ENCODE measurements at regions not wholly inside any gene's neighbourhood (a gene's known extent, or its start where the extent isn't known, plus 50 kb on each side); places are given as distances from the start of the nearest gene placed in this dataset.

DNA sequence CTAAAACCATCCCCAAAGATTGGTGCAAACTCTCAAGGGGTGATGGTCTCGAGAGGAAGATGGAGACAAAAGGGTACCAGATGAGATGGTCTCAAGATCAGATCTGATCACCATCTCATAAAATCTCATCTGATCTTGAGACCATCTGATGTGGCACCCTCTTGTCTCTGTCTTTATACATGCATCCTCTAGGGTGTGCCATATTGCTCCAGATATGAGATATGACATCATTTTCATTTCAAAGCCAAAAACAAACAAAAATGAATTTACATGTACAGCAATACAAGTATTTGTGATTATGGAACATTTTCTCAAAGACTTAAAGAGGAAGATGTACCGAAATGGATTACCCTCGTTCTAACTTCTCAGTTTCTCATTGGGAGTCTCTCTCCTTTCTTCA, 787.2 kb downstream of the GALC start:
- intact Hi-C loops (cut with DNase I; ENCODE audit: low total_unique reads): no loop called here
- H3K27ac ChIP-seq: no peak overlapping the region
- DNase-seq (ENCODE audit: low spot score in 2 of 2): no peak
- H3K4me3 ChIP-seq: no peak overlapping the region
- no peaks in the 10 kb centered on the region for H3K36me3 ChIP-seq
- H3K9me3 ChIP-seq: no peaks in the 10 kb centered on the region
- H3K27me3 ChIP-seq: no peaks in the 10 kb centered on the region
- TF ChIP-seq, protein P1, sequence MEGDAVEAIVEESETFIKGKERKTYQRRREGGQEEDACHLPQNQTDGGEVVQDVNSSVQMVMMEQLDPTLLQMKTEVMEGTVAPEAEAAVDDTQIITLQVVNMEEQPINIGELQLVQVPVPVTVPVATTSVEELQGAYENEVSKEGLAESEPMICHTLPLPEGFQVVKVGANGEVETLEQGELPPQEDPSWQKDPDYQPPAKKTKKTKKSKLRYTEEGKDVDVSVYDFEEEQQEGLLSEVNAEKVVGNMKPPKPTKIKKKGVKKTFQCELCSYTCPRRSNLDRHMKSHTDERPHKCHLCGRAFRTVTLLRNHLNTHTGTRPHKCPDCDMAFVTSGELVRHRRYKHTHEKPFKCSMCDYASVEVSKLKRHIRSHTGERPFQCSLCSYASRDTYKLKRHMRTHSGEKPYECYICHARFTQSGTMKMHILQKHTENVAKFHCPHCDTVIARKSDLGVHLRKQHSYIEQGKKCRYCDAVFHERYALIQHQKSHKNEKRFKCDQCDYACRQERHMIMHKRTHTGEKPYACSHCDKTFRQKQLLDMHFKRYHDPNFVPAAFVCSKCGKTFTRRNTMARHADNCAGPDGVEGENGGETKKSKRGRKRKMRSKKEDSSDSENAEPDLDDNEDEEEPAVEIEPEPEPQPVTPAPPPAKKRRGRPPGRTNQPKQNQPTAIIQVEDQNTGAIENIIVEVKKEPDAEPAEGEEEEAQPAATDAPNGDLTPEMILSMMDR (IDR thresholded peaks at IDR 0.05): no peak
- TF ChIP-seq POLR2A (IDR thresholded peaks at IDR 0.05): no peak
- TF ChIP-seq POLR2AphosphoS5 (IDR thresholded peaks at IDR 0.05): no peak
- no peaks in the 10 kb centered on the region for H3K4me1 ChIP-seq

DNA sequence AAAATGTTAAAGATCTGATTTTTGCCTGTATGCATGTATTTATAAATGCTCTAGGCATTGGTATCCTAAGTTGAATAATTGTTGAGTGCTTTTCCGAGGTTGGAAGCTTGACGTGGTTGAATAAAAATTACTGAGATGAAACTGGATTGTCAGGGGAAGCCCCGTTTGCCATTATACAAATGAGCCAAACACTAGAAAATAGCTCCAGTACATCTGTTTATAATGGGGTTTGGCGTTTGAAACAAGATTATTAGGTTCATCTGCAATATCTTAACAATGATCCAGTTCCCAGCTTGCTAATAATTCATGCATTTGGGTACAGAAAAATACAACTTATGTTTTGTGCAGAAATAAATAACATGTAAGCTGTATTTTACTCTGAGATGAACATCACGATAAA, 789.6 kb downstream of the GALC start:
- no peak overlapping the region for H3K27ac ChIP-seq
- no peaks in the 10 kb centered on the region for H3K9me3 ChIP-seq
- no peak overlapping the region for H3K4me3 ChIP-seq
- TF ChIP-seq POLR2AphosphoS5 (IDR thresholded peaks at IDR 0.05): no peak
- no peak for TF ChIP-seq POLR2A (IDR thresholded peaks at IDR 0.05)
- TF ChIP-seq, protein P1 (IDR thresholded peaks at IDR 0.05): no peak
- H3K36me3 ChIP-seq: no peaks in the 10 kb centered on the region
- H3K27me3 ChIP-seq: no peaks in the 10 kb centered on the region
- intact Hi-C loops (cut with DNase I; ENCODE audit: low total_unique reads): no loop called here
- DNase-seq (ENCODE audit: low spot score in 2 of 2): no peak
- H3K4me1 ChIP-seq: no peaks in the 10 kb centered on the region

DNA sequence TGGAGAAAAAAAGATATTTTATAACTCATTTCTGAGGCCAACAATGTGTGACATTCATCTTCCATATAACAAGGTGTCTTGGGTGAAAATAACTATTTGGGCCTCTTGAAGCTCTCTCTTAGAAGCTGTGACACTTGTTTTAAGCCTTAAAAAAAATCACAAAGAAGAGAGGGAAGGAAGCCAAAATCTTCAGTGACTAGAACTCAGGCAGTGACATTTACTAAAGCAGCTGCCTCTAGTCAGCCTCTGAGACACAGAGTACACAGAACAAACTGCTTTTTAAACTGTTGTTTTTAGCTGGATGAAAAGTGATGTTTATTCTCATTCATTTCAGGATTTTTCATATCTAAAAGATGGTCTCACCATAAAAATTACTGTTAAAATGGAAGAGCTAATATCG, 793.6 kb downstream of the GALC start:
- no peak for DNase-seq (ENCODE audit: low spot score in 2 of 2)
- intact Hi-C loops (cut with DNase I; ENCODE audit: low total_unique reads): no loop called here
- Histone ChIP-seq H3K9me3 (no peaks in the 10 kb centered on the region), H3K27ac (no peak overlapping the region), H3K4me3 (no peak overlapping the region), H3K27me3 (no peaks in the 10 kb centered on the region), H3K4me1 (no peaks in the 10 kb centered on the region), H3K36me3 (no peaks in the 10 kb centered on the region)
- TF ChIP-seq, protein P1 (IDR thresholded peaks at IDR 0.05): no peak
- TF ChIP-seq POLR2A (IDR thresholded peaks at IDR 0.05) (no peak), POLR2AphosphoS5 (IDR thresholded peaks at IDR 0.05) (no peak)

DNA sequence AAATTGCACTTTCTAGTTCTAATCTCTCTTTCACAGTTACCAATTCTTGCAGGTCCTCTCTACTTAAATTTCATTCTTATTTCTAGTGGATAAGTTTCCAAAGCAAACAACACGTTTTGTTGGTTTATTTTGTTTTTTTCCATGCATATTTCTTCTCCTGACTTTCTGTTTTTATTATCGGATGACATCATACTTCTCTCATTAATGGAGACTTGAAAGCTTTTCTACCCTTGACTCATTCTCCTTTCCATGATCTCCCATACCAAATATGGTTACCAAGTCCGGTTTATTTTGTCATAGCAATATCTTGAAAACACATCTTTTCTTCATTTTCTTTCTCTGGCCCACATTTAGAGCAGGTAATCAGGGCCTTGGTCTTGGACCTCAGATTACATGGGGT, 796.5 kb downstream of the GALC start:
- DNase-seq (ENCODE audit: low spot score in 2 of 2): no peak
- TF ChIP-seq, protein P1 (IDR thresholded peaks at IDR 0.05): no peak
- TF ChIP-seq POLR2A (IDR thresholded peaks at IDR 0.05): no peak
- no peak for TF ChIP-seq POLR2AphosphoS5 (IDR thresholded peaks at IDR 0.05)
- Histone ChIP-seq H3K4me3 (no peak overlapping the region), H3K27ac (no peak overlapping the region), H3K27me3 (no peaks in the 10 kb centered on the region), H3K4me1 (no peaks in the 10 kb centered on the region), H3K36me3 (no peaks in the 10 kb centered on the region), H3K9me3 (no peaks in the 10 kb centered on the region)
- intact Hi-C loops (cut with DNase I; ENCODE audit: low total_unique reads): no loop called here

GRCh38 chr14:87187786-87188185, 805.2 kb downstream of the GALC start:
- no peaks in the 10 kb centered on the region for H3K9me3 ChIP-seq

GRCh38 chr14:87186737-87187136, 806.2 kb downstream of the GALC start:
- no peak for DNase-seq (ENCODE audit: low spot score in 2 of 2)
- no peaks in the 10 kb centered on the region for H3K9me3 ChIP-seq
- H3K36me3 ChIP-seq: no peaks in the 10 kb centered on the region
- intact Hi-C loops (cut with DNase I; ENCODE audit: low total_unique reads): no loop called here
- no peaks in the 10 kb centered on the region for H3K27me3 ChIP-seq
- H3K4me3 ChIP-seq: no peak overlapping the region
- H3K4me1 ChIP-seq: no peaks in the 10 kb centered on the region
- H3K27ac ChIP-seq: no peak overlapping the region
- no peak for TF ChIP-seq POLR2A (IDR thresholded peaks at IDR 0.05)
- no peak for TF ChIP-seq POLR2AphosphoS5 (IDR thresholded peaks at IDR 0.05)
- TF ChIP-seq, protein P1 (IDR thresholded peaks at IDR 0.05): no peak

More at GRCh38 chr14:87187786-87188185, 805.2 kb downstream of the GALC start:
- Histone ChIP-seq H3K36me3 (no peaks in the 10 kb centered on the region), H3K27me3 (no peaks in the 10 kb centered on the region), H3K4me1 (no peaks in the 10 kb centered on the region), H3K27ac (no peak overlapping the region), H3K4me3 (no peak overlapping the region)
- intact Hi-C loops (cut with DNase I; ENCODE audit: low total_unique reads): no loop called here
- no peak for DNase-seq (ENCODE audit: low spot score in 2 of 2)
- TF ChIP-seq POLR2AphosphoS5 (IDR thresholded peaks at IDR 0.05): no peak
- TF ChIP-seq POLR2A (IDR thresholded peaks at IDR 0.05): no peak

All from breast epithelium (tissue), 4 donors.